LNCAP (cell line): ENCODE measurements at regions not wholly inside any gene's neighbourhood (a gene's known extent, or its start where the extent isn't known, plus 50 kb on each side); places are given as distances from the start of the nearest gene placed in this dataset.

Experiments
- CTCF ChIP-seq: fragments of 450-650 bp; IDR thresholded peaks from 2 replicates; pipeline ENCODE4 v1.5.1; 2017; ENCODE audit warnings: mild to moderate bottlenecking

- no peak for TF ChIP-seq CTCF
Observed at GRCh38 chr20:23138682-23139081, 52.6 kb upstream of the CD93 start.

- TF ChIP-seq CTCF: no peak
Observed at GRCh38 chr20:23138226-23138625, 52.1 kb upstream of the CD93 start.

- TF ChIP-seq CTCF: no peak
Observed at GRCh38 chr20:23136893-23137745, 51.0 kb upstream of the CD93 start.

- TF ChIP-seq CTCF: no peak
Observed at GRCh38 chr20:23135449-23136420, 49.6 kb upstream of the CD93 start.
